OCI-LY7 (cell line): ENCODE measurements at regions not wholly inside any gene's neighbourhood (a gene's known extent, or its start where the extent isn't known, plus 50 kb on each side); places are given as distances from the start of the nearest gene placed in this dataset.
"Not testable (repeated sequence)": the region's sequence is repeated elsewhere in the genome, so short reads cannot be mapped to it uniquely, and the experiment has no call there.

Experiments used
- CTCF ChIP-seq: fragments of 200-600 bp; sonication (generic); conservative IDR thresholded peaks from 2 replicates; pipeline ENCODE4 v1.5.1; 2014; ENCODE audit warnings: mild to moderate bottlenecking, antibody characterized with exemption, low read length, moderate library complexity, mixed read lengths
- EZH2phosphoT487 ChIP-seq: fragments of 200-600 bp; sonication (generic); IDR thresholded peaks from 2 replicates; pipeline ENCODE4 v1.6.1; 2018; ENCODE audit warnings: low read depth, borderline replicate concordance, mild to moderate bottlenecking, mixed run types, antibody characterized with exemption, low read length, moderate library complexity, mixed read lengths

DNA sequence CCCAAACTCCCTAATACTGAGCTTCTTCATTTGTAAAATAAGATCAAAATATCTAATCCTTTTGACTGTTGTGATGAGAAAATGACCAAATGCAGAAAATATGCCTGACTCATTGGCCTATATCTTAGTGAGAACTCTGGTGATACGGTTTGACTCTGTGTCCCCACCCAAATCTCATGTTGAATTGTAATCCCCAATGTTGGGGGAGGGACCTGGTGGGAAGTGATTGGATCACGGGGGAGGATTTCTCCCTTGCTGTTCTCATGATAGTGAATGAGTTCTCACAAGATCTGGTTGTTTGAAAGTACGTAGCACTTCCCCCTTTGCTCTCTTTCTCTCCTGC, 131.4 kb downstream of the ASB7 start:
- TF ChIP-seq CTCF, EZH2phosphoT487: not testable (repeated sequence)
